ENCODE measurements at regions not wholly inside any gene's neighbourhood (a gene's known extent, or its start where the extent isn't known, plus 50 kb on each side); places are given as distances from the start of the nearest gene placed in this dataset.

GRCh38 chr18:24736662-24737330 is 276.4 kb downstream of the HRH4 start:
- Histone ChIP-seq H3K4me3 (ENCODE audit: low read depth in 1 of 3, low read length in 3 of 3) (no peak overlapping the region), H3K27ac (ENCODE audit: low read depth in 1 of 2, low read length in 2 of 2) (no peak overlapping the region), H3K36me3 (ENCODE audit: control insufficient read depth in 4 of 4, insufficient read depth in 3 of 4, low read depth in 1 of 4, low read length in 3 of 4) (no peaks in the 10 kb centered on the region), H3K9me3 (ENCODE audit: control insufficient read depth in 4 of 4, low read length in 3 of 4) (peaks cover 0 to 3% (median 0%) of the 10 kb centered on the region in 4 donors), H3K27me3 (ENCODE audit: control insufficient read depth in 4 of 4, insufficient read depth in 4 of 4, low read length in 3 of 4) (peaks cover 0 to 13% (median 0%) of the 10 kb centered on the region in 4 donors), H3K4me1 (ENCODE audit: control insufficient read depth in 4 of 4, insufficient read depth in 4 of 4, low read length in 3 of 4) (no peaks in the 10 kb centered on the region), H3K9ac (ENCODE audit: low read depth in 1 of 2, low read length in 2 of 2) (no peak overlapping the region)
- DNase-seq (ENCODE audit: low spot score): no peak
- TF ChIP-seq REST (IDR thresholded peaks at IDR 0.05) (no peak), MAX (IDR thresholded peaks at IDR 0.05) (no peak), ATF3 (IDR thresholded peaks at IDR 0.05) (no peak), ZBTB33 (IDR thresholded peaks at IDR 0.05) (no peak), HNF4G (IDR thresholded peaks at IDR 0.05) (no peak), EGR1 (IDR thresholded peaks at IDR 0.05; ENCODE audit: low read depth in 2 of 2) (no peak), RAD21 (IDR thresholded peaks at IDR 0.05) (no peak), FOXA2 (IDR thresholded peaks at IDR 0.05) (no peak), FOXA1 (IDR thresholded peaks at IDR 0.05) (no peak), GABPA (IDR thresholded peaks at IDR 0.05 in 1 of 2, conservative IDR thresholded peaks at IDR 0.05 in 1 of 2) (no peak), SP1 (IDR thresholded peaks at IDR 0.05) (no peak), JUND (IDR thresholded peaks at IDR 0.05) (no peak)
- TF ChIP-seq, protein P1, sequence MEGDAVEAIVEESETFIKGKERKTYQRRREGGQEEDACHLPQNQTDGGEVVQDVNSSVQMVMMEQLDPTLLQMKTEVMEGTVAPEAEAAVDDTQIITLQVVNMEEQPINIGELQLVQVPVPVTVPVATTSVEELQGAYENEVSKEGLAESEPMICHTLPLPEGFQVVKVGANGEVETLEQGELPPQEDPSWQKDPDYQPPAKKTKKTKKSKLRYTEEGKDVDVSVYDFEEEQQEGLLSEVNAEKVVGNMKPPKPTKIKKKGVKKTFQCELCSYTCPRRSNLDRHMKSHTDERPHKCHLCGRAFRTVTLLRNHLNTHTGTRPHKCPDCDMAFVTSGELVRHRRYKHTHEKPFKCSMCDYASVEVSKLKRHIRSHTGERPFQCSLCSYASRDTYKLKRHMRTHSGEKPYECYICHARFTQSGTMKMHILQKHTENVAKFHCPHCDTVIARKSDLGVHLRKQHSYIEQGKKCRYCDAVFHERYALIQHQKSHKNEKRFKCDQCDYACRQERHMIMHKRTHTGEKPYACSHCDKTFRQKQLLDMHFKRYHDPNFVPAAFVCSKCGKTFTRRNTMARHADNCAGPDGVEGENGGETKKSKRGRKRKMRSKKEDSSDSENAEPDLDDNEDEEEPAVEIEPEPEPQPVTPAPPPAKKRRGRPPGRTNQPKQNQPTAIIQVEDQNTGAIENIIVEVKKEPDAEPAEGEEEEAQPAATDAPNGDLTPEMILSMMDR (IDR thresholded peaks at IDR 0.05; ENCODE audit: low read depth, low read length, missing input control): no peak
- WGBS: 74% methylated on average over 8 of the region's 8 CpGs

DNA sequence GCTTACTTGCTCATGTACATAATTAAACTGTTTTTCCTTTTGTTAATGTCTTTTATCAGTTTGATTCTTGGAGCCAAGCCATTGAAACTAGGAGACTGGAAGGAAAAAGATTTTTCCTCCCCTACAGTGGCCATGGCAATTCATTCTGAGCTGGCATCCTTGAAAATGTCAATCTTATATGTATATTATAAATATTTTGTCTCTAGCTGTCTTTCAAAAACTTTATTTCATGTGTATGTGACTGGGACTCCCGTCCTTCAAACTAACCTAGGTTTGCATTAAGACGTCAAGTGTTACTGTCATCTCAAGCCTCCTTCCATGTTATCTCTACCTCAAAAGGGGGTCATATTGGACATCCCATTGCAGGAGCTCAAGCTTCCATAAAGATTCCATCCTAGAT is 280.4 kb downstream of the HRH4 start:
- Histone ChIP-seq H3K4me1 (ENCODE audit: control insufficient read depth in 4 of 4, insufficient read depth in 4 of 4, low read length in 3 of 4) (no peaks in the 10 kb centered on the region), H3K9ac (ENCODE audit: low read depth in 1 of 2, low read length in 2 of 2) (no peak overlapping the region), H3K9me3 (ENCODE audit: control insufficient read depth in 4 of 4, low read length in 3 of 4) (peaks cover 0 to 3% (median 0%) of the 10 kb centered on the region in 4 donors), H3K27ac (ENCODE audit: low read depth in 1 of 2, low read length in 2 of 2) (no peak overlapping the region), H3K27me3 (ENCODE audit: control insufficient read depth in 4 of 4, insufficient read depth in 4 of 4, low read length in 3 of 4) (peaks cover 0 to 4% (median 0%) of the 10 kb centered on the region in 4 donors), H3K4me3 (ENCODE audit: low read depth in 1 of 3, low read length in 3 of 3) (no peak overlapping the region), H3K36me3 (ENCODE audit: control insufficient read depth in 4 of 4, insufficient read depth in 3 of 4, low read depth in 1 of 4, low read length in 3 of 4) (no peaks in the 10 kb centered on the region)
- 83% methylated on average over 2 of the region's 2 CpGs for WGBS
- no peak for DNase-seq (ENCODE audit: low spot score)
- TF ChIP-seq REST (IDR thresholded peaks at IDR 0.05): no peak
- no peak for TF ChIP-seq FOXA2 (IDR thresholded peaks at IDR 0.05)
- TF ChIP-seq HNF4A (conservative IDR thresholded peaks at IDR 0.05): no peak
- no peak for TF ChIP-seq GABPA (IDR thresholded peaks at IDR 0.05 in 1 of 2, conservative IDR thresholded peaks at IDR 0.05 in 1 of 2)
- no peak for TF ChIP-seq NR2F2 (IDR thresholded peaks at IDR 0.05)
- TF ChIP-seq TAF1 (conservative IDR thresholded peaks at IDR 0.05): no peak
- no peak for TF ChIP-seq YY1 (IDR thresholded peaks at IDR 0.05)
- TF ChIP-seq EGR1 (IDR thresholded peaks at IDR 0.05; ENCODE audit: low read depth in 2 of 2): no peak
- TF ChIP-seq, protein P1 (IDR thresholded peaks at IDR 0.05; ENCODE audit: low read depth, low read length, missing input control): no peak

Data from liver (tissue), 8 donors.